ENCODE measurements at regions not wholly inside any gene's neighbourhood (a gene's known extent, or its start where the extent isn't known, plus 50 kb on each side); places are given as distances from the start of the nearest gene placed in this dataset.

- Mint-ChIP-seq H3K9me3 (peaks cover 15% of the 10 kb centered on the region), H3K4me3 (no peak overlapping the region), H3K4me1 (ENCODE audit: low read depth) (no peaks in the 10 kb centered on the region), H3K36me3 (ENCODE audit: low read depth) (no peaks in the 10 kb centered on the region), H3K27ac (no peak overlapping the region), H3K27me3 (ENCODE audit: insufficient read depth) (no peaks in the 10 kb centered on the region)
- no peak for DNase-seq
- TF ChIP-seq CTCF (IDR thresholded peaks at IDR 0.05): no peak
These were observed 433.4 kb downstream of the TAF11L14 start for GRCh38 chr5:18067615-18068014.

- Mint-ChIP-seq H3K4me3 (no peak overlapping the region), H3K36me3 (ENCODE audit: low read depth) (no peaks in the 10 kb centered on the region), H3K9me3 (peaks cover 15% of the 10 kb centered on the region), H3K27ac (no peak overlapping the region), H3K27me3 (ENCODE audit: insufficient read depth) (no peaks in the 10 kb centered on the region), H3K4me1 (ENCODE audit: low read depth) (no peaks in the 10 kb centered on the region)
- no peak for TF ChIP-seq CTCF (IDR thresholded peaks at IDR 0.05)
- DNase-seq: no peak
These were observed 434.6 kb downstream of the TAF11L14 start for GRCh38 chr5:18068826-18069225.

GRCh38 chr5:18069790-18070189, 435.5 kb downstream of the TAF11L14 start:
- no peak for TF ChIP-seq CTCF (IDR thresholded peaks at IDR 0.05)
- no peaks in the 10 kb centered on the region for H3K4me1 Mint-ChIP-seq (ENCODE audit: low read depth)
- H3K4me3 Mint-ChIP-seq: no peak overlapping the region
- peaks cover 15% of the 10 kb centered on the region for H3K9me3 Mint-ChIP-seq
- no peaks in the 10 kb centered on the region for H3K36me3 Mint-ChIP-seq (ENCODE audit: low read depth)
- H3K27me3 Mint-ChIP-seq (ENCODE audit: insufficient read depth): no peaks in the 10 kb centered on the region
- DNase-seq: no peak
- no peak overlapping the region for H3K27ac Mint-ChIP-seq

- H3K36me3 Mint-ChIP-seq (ENCODE audit: low read depth): no peaks in the 10 kb centered on the region
- H3K27ac Mint-ChIP-seq: no peak overlapping the region
- no peak overlapping the region for H3K4me3 Mint-ChIP-seq
- no peaks in the 10 kb centered on the region for H3K27me3 Mint-ChIP-seq (ENCODE audit: insufficient read depth)
- TF ChIP-seq CTCF (IDR thresholded peaks at IDR 0.05): no peak
- DNase-seq: no peak
- peaks cover 14% of the 10 kb centered on the region for H3K9me3 Mint-ChIP-seq
- no peaks in the 10 kb centered on the region for H3K4me1 Mint-ChIP-seq (ENCODE audit: low read depth)
These were observed 438.3 kb downstream of the TAF11L14 start for GRCh38 chr5:18072600-18072999.

- no peak overlapping the region for H3K27ac Mint-ChIP-seq
- H3K36me3 Mint-ChIP-seq (ENCODE audit: low read depth): no peaks in the 10 kb centered on the region
- no peak for TF ChIP-seq CTCF (IDR thresholded peaks at IDR 0.05)
- no peaks in the 10 kb centered on the region for H3K27me3 Mint-ChIP-seq (ENCODE audit: insufficient read depth)
- H3K4me3 Mint-ChIP-seq: no peak overlapping the region
- no peak for DNase-seq
- H3K9me3 Mint-ChIP-seq: peaks cover 27% of the 10 kb centered on the region
- no peaks in the 10 kb centered on the region for H3K4me1 Mint-ChIP-seq (ENCODE audit: low read depth)
These were observed 440.7 kb downstream of the TAF11L14 start for GRCh38 chr5:18074961-18075360.

GRCh38 chr5:18078157-18078556, 443.9 kb downstream of the TAF11L14 start:
- no peak overlapping the region for H3K27ac Mint-ChIP-seq
- TF ChIP-seq CTCF (IDR thresholded peaks at IDR 0.05): no peak
- no peak for DNase-seq
- no peaks in the 10 kb centered on the region for H3K36me3 Mint-ChIP-seq (ENCODE audit: low read depth)
- peaks cover 36% of the 10 kb centered on the region for H3K9me3 Mint-ChIP-seq
- no peak overlapping the region for H3K4me3 Mint-ChIP-seq
- no peaks in the 10 kb centered on the region for H3K4me1 Mint-ChIP-seq (ENCODE audit: low read depth)
- H3K27me3 Mint-ChIP-seq (ENCODE audit: insufficient read depth): no peaks in the 10 kb centered on the region
